ENCODE measurements at regions not wholly inside any gene's neighbourhood (a gene's known extent, or its start where the extent isn't known, plus 50 kb on each side); places are given as distances from the start of the nearest gene placed in this dataset.
"Not testable (repeated sequence)": the region's sequence is repeated elsewhere in the genome, so short reads cannot be mapped to it uniquely, and the experiment has no call there.

DNA sequence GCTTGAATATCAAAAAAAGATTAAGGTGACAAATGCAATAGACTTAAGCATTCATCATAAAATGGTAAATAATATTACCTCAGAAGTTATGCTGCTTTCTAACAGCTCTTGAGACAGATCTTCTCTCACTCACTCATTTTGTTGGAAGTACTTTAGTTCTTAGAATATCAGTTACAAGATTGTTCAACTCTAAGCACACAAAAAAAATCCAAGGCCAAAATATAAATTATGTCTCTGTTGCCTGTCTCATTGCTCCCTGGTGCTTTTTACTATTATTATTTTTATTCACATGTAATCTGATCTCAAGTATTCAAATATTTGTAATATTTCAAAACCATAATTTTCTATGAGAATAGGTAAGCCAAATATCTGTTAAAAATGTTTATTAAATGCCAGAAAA lies 259.4 kb upstream of the HSF2 start:
- DNase-seq: no peak

- no peak for DNase-seq
Measured at GRCh38 chr6:122141246-122141645, 258.2 kb upstream of the HSF2 start.

GRCh38 chr6:122143813-122144601 lies 255.4 kb upstream of the HSF2 start:
- no peak for DNase-seq

DNA sequence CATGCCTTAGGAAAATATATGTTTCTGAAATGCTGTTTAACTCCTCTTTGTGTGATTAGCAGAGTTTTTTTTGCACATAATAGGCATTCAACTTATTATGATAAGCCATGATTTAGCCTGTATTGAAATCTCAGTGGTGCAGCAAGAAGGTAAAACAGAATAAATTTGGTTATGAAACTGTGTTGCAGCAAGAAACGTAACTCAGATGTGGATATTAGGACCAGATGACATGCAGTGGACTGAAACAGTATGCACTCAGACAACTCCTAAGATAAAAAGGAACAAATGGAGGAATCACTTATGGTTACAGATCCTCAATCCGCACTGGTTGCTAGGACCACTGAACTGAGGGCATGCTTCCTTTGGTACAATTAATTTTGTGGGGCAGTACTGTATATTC lies 254.2 kb upstream of the HSF2 start:
- DNase-seq: no peak

DNA sequence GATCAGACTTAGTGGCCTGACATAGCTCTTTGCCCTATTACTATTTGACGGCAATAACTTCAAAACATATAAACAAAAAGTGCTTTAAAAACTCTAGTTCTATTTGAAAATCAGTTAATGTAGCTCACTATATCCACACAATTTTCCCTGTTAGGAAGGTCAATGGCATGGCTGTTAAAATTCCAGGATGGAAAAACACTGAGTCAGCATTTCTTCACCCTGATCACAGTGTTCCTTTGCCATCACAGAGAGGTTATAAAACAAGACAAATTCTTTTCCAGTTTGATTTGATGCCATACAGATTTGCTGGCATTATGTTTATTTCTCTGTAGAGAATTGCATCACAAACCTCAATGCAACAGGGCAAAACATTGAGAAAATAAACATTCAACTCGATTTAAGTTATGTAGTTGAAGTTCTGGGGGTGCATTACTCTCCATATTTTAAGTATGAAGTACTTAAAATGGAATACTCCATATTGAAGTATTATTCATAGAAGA lies 253.7 kb upstream of the HSF2 start:
- no peak for DNase-seq

- DNase-seq: no peak
Measured at GRCh38 chr6:122147291-122147690, 252.2 kb upstream of the HSF2 start.

DNA sequence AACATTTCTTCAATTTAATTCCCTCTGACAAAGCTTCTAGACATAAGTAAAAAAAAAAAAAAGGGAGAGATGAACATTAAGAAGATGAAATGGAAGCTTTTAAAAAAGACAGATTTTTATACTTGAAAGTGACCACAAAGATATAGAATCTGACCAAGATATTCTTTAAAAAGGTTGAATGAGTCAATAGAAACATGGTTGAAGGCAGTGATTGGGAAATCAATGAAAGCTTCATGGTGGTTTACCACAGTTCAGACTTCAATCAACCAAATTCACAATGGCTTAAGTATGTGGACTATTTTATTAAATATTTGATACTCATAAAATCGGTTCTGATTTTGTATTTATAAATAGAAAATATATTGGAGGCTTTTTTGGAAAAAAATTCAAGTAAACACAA lies 248.4 kb upstream of the HSF2 start:
- DNase-seq: no peak

GRCh38 chr6:122151763-122152162 lies 247.7 kb upstream of the HSF2 start:
- no peak for DNase-seq

GRCh38 chr6:122153557-122153956 lies 245.9 kb upstream of the HSF2 start:
- DNase-seq: no peak

- DNase-seq: no peak
Measured at GRCh38 chr6:122154155-122154554, 245.3 kb upstream of the HSF2 start.

DNA sequence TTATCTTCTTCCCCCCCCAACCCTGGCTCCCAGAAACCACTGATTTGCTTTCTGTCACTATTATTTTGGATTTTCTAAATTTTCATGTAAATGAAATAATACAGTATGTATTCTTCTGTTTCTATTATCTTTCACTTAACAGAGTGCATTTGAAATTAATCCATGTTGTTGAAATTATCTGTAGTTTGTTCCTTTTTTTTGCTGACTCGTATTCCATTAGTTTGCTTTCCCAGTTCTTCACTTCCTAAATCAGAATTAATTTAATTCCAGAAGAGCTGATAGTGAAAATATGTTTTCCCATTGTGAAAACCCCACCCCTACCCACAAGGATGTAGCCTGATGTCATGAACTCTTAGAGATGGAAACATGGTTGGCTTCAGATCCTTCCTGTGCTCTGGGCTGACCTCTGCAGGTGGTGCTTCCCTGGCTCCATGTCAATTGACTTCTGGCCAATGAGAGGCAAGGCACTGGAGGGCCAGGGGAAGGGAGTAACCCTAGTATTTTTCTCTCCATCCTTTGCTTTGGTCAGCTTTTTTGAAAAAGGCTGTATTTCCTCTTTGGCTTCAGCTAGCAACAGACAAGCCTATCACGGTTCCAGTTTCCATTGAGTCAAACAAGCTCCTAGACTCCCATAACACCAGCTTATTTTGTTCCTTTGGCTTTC lies 244.4 kb upstream of the HSF2 start:
- DNase-seq: no peak

DNA sequence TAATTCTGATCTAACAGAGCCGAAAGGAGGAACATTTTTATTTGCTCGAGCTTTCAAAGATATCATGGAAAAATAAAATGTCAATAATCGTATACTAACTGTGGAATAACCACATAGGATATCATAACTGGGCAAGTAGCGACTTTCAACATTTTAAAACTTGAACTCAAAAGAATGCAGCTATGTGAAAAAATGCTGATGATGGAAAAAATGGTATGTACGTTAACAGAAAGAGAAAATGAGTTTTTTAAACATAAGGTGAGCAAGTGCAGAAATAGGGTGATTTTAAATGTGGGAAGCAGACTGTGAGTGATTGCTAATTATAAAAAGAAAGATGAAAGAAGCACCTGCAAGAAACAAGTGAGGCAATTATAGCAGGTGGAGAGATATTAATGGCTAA lies 238.3 kb upstream of the HSF2 start:
- DNase-seq: no peak

GRCh38 chr6:122165014-122165413 lies 234.4 kb upstream of the HSF2 start:
- DNase-seq: no peak

DNA sequence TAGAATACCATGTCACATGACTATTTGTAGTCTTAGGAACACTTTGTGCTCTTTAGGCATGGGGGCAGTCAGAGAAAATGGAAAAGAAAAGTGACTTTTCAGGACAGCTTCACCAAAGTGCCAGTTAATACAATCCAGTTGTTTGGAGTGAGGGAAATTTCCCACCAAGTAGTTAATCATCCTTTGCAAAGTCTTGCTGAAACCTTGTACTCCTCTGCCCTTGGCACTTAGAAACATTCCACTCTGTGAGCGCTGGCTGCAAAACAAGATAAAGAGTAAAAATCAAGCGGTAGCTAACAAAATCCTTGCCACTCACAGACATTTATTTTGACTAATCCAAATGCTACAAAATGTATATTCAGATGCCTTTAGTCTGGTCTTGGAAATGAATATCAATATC lies 229.2 kb upstream of the HSF2 start:
- DNase-seq: no peak

DNA sequence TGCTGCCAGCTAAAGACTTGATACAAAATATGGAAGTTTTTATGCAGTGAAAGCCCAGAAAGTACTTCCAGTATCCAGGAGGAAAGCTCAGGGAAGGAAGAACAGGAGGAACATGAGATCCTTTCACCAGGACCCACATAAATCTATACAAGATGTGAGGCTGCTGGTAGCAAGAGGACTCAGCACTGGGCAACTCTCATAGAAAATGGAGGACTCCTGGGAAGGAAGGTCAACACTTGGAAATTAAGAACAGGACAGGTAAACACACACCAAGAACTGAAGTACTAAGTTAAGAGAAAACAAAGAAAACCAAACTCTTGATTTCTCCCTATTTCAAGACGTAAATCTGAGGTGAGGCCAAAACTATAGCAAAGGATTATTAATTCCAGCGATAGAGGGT lies 220.5 kb upstream of the HSF2 start:
- no peak for DNase-seq

GRCh38 chr6:122180132-122180531 lies 219.3 kb upstream of the HSF2 start:
- no peak for DNase-seq

DNA sequence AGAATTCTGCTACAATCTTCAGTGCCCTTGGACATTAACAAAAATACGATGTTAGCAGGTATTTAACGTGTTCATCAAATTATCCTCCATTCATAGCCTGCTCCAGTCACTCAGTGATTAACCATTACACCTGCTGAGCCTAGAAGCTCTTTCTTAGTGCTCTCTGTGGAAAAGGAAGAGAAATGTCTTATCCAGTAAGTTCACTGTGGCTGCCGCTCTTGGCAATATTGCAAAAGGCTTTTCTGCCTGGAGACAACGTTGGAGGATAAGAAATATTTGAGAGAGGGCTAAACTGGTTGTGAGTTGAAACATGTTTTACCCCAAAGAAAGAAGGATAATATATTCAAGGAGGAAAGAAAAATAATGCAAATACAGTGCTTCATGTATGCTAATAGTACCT lies 217.4 kb upstream of the HSF2 start:
- no peak for DNase-seq

DNA sequence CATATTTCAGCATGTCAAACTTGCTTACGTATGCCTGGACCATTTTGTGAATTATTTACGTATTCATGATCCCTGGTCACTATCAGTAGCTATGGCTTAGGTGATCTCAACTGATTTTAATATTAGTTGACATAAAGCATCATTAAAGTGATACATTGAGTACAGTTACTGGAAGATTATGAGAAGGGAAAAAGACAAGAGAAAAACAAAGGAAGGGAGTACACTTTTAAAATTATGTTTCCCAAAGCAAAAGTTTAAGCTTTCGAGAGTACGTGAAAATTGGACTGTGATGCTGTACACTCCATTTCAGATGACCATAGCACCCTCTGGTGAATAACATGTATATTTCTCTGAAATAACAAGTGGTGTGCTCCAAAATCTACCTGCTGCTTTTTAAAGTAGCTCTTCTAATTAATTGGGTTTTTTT lies 215.0 kb upstream of the HSF2 start:
- peak; percentile 2 for DNase-seq

DNA sequence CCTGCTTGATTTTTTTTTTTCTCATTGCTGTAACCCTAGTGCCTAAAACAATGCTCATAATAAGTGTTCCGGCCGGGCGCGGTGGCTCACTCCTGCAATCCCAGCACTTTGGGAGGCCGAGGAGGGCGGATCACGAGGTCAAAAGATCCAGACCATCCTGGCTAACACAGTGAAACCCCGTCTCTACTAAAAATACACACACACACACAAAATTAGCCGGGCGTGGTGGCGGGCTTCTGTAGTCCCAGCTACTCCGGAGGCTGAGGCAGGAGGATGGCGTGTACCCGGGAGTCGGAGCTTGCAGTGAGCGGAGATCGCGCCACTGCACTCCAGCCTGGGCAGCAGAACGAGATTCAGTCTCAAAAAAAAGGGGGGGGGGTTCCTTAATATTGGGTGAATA lies 214.0 kb upstream of the HSF2 start:
- DNase-seq: not testable (repeated sequence)

GRCh38 chr6:122187186-122187585 lies 212.3 kb upstream of the HSF2 start:
- DNase-seq: no peak

DNA sequence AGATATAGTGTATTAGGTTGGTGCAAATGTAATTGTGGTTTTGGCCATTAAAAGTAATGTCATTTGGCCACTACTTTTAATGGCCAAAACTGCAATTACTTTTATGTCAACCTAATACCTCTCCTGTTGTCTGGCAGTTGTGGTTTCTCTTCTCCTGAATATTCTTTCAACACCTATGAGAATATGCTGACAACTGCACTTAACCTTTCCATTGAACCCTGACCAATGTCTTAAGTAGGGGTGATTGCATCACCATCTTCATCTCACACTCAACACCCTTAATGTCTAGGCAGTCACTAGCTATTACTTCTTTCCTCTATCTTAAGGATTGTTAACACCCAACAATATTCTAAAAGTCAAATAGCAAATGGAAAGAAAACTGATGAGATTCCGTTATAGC lies 200.5 kb upstream of the HSF2 start:
- DNase-seq: no peak

DNA sequence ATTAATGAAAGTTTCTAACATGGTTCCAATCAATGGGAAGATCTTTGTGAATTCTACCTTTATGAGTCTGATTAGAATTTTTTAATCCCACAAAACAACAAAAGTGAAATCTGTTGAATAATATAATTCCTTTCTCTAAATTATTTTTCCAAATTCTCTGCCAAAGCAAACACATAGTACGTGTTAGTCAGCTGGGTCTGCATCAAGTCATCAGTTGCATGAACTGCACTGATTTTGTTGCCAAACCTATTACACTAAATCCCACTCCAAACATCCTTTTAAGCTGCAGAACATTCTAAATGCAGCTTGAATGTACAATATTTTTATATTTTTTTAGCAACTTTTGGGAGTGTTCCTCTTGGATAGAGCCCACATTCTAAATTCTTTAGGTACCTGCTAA lies 199.0 kb upstream of the HSF2 start:
- DNase-seq: no peak

DNA sequence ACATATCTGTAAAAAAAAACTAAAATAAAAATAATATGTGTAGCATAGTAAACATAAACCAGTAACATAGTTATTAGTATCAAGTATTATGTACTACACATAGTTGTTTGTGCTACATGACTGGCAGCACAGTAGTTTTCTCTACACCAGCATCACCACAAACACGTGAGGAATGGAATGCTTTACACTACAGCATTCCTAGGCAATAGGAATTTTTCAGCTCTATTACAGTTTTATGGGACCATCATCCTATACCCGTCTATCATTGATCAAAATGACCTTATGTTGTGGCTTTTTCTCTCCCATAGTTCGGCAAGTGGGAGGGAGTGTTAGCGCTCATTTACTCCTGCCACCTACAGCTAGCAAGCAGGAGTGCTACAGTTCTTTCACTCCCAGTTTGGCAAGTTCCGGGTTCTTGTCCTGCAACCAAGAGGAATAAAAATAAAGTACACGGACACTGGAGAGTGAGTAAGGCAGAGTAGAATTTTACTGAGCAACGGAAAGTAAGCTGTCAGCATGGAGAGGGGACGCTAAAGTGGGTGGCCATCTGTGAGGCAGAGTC lies 196.8 kb upstream of the HSF2 start:
- DNase-seq: no peak

GRCh38 chr6:122207061-122207460 lies 192.4 kb upstream of the HSF2 start:
- no peak for DNase-seq
